ENCODE measurements at regions not wholly inside any gene's neighbourhood (a gene's known extent, or its start where the extent isn't known, plus 50 kb on each side); places are given as distances from the start of the nearest gene placed in this dataset.

- H3K27ac ChIP-seq, result no peak overlapping the region
- no peak overlapping the region for H3K9ac ChIP-seq (ENCODE audit: low read depth in 2 of 2, low read length in 2 of 2)
- no peak overlapping the region for H3K4me3 ChIP-seq
- H3K27me3 ChIP-seq, result no peaks in the 10 kb centered on the region
- DNase-seq, result no peak
- intact Hi-C loops (cut with DNase I), result no loop called here
- TF ChIP-seq CTCF (IDR thresholded peaks at IDR 0.05), result no peak
- H3K36me3 ChIP-seq, result no peaks in the 10 kb centered on the region
- H3K9me3 ChIP-seq, result no peaks in the 10 kb centered on the region
- H3K4me1 ChIP-seq, result no peaks in the 10 kb centered on the region
Observed at GRCh38 chr5:15266841-15267240, 233.1 kb upstream of the FBXL7 start.

- intact Hi-C loops (cut with DNase I), result no loop called here
- no peak for TF ChIP-seq CTCF (IDR thresholded peaks at IDR 0.05)
- no peak overlapping the region for H3K9ac ChIP-seq (ENCODE audit: low read depth in 2 of 2, low read length in 2 of 2)
- no peak overlapping the region for H3K4me3 ChIP-seq
- H3K27me3 ChIP-seq, result no peaks in the 10 kb centered on the region
- no peaks in the 10 kb centered on the region for H3K4me1 ChIP-seq
- H3K9me3 ChIP-seq, result no peaks in the 10 kb centered on the region
- no peak overlapping the region for H3K27ac ChIP-seq
- H3K36me3 ChIP-seq, result no peaks in the 10 kb centered on the region
- DNase-seq, result no peak
Observed at GRCh38 chr5:15266229-15266628, 233.8 kb upstream of the FBXL7 start.

DNA sequence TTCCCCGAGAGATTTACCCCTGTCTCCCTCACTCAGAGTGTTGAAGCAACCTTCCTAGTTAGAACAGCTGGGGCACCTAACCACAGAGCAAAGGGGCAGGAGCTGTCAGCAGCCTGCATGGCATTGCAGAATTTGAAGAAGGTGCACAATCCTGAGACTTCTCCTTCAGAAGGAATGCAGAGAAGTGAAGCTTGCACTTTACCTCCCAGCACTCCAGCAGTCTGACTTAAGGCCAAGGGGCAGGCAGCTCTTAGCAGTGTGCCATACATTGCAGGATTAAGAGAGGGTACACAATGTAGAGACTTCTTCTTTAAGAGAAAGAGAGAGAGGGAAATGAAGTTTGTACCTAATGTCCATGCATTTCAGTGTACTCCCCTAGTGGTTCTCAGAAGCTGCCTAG is 236.0 kb upstream of the FBXL7 start:
- no peaks in the 10 kb centered on the region for H3K9me3 ChIP-seq
- no peak overlapping the region for H3K4me3 ChIP-seq
- no peaks in the 10 kb centered on the region for H3K27me3 ChIP-seq
- H3K27ac ChIP-seq, result no peak overlapping the region
- TF ChIP-seq CTCF (IDR thresholded peaks at IDR 0.05), result no peak
- intact Hi-C loops (cut with DNase I), result no loop called here
- no peaks in the 10 kb centered on the region for H3K36me3 ChIP-seq
- H3K9ac ChIP-seq (ENCODE audit: low read depth in 2 of 2, low read length in 2 of 2), result no peak overlapping the region
- DNase-seq, result no peak
- no peaks in the 10 kb centered on the region for H3K4me1 ChIP-seq

DNA sequence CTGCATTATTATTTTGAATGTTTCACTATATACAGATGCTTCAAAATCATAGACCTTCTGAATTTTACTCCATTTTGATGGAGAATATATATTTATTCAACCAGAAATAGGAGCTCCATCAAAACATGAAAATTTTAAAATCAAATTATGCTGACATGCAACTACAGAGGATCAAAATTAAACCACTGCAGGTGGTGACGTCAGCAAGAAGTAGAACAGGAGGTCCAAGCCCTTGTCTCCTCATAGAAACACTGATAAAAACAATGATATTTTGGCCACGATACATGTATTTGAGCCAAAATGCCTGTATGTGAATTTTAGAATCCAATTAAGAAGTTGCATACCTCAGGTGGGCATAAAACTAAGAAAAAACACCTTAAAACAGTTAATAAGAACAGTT is 236.6 kb upstream of the FBXL7 start:
- Histone ChIP-seq H3K4me1 (no peaks in the 10 kb centered on the region), H3K27me3 (no peaks in the 10 kb centered on the region)
- intact Hi-C loops (cut with DNase I), result no loop called here

DNA sequence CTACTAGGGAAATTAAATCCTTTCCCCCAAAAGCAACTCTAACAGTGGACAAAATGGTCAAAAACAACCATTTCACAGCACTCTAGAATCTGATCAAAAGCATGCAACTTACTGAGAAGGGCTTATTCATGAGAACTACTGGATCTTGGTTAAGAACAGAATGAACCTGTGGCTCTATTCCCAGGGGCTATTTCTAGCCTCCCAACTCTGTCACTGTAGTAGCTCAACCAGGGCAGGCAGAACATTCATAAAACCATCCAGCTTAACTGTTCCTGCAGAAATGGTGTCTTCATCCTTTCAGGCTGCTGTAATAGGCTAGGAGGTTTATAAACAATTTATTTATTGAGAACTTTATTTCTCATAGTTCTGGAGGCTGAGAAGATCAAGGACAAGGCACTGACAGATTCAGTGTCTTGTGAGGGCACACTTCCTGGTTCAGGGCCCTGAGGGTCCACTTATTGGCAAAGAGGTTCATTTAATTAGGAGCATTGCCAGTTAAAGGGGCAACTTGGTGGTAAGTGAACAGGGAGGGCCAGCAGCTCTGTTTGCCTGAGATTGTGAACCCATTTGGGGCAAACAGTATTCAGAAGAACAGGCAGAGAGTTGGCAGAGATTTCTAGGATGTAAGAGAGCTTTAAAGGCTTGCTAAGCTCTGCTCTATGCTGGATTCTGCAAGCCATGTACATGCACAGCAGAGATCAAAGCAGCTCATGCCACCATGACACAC is 238.5 kb upstream of the FBXL7 start:
- intact Hi-C loops (cut with DNase I), result no loop called here

More for the DNA sequence above, 236.6 kb upstream of the FBXL7 start:
- no peak for TF ChIP-seq CTCF (IDR thresholded peaks at IDR 0.05)
- Histone ChIP-seq H3K36me3 (no peaks in the 10 kb centered on the region), H3K4me3 (no peak overlapping the region), H3K9me3 (no peaks in the 10 kb centered on the region), H3K9ac (ENCODE audit: low read depth in 2 of 2, low read length in 2 of 2) (no peak overlapping the region), H3K27ac (no peak overlapping the region)
- DNase-seq, result no peak

More for the DNA sequence above, 238.5 kb upstream of the FBXL7 start:
- H3K9ac ChIP-seq (ENCODE audit: low read depth in 2 of 2, low read length in 2 of 2), result no peak overlapping the region
- H3K27me3 ChIP-seq, result no peaks in the 10 kb centered on the region
- no peak for TF ChIP-seq CTCF (IDR thresholded peaks at IDR 0.05)
- H3K9me3 ChIP-seq, result no peaks in the 10 kb centered on the region
- DNase-seq, result no peak
- H3K4me1 ChIP-seq, result no peaks in the 10 kb centered on the region
- H3K27ac ChIP-seq, result no peak overlapping the region
- no peak overlapping the region for H3K4me3 ChIP-seq
- H3K36me3 ChIP-seq, result no peaks in the 10 kb centered on the region
